Erythroblast (primary cell): ENCODE measurements at regions not wholly inside any gene's neighbourhood (a gene's known extent, or its start where the extent isn't known, plus 50 kb on each side); places are given as distances from the start of the nearest gene placed in this dataset.

Source experiments
- GATA1 ChIP-seq: IDR thresholded peaks from 2 replicates; pipeline ENCODE4 v1.6.1; 2011; ENCODE audit warnings: low read depth, mild to moderate bottlenecking, control low read depth, low read length, moderate library complexity
- POLR2A ChIP-seq: IDR thresholded peaks from 2 replicates; pipeline ENCODE4 v1.6.1; 2011; ENCODE audit warnings: mild to moderate bottlenecking, low read length

DNA sequence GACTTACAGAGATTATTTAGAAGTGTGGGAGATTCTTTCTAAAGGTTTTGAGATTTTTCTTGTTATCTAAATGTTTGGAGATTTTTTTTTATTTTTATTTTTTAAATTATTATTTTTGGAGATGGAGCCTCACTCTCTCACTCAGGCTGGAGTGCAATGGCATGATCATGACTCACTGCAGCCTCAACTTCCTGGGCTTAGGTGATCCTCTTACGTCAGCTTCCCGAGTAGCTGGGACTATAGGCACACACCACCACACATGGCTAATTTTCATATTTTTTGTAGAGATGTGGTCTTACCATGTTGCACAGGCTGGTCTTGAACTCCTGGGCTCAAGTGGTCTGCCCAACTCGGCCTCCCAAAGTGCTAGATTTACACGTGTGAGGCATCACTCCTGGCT is 694.5 kb downstream of the TLE1 start:
- TF ChIP-seq POLR2A, result no peak
- TF ChIP-seq GATA1, result no peak
